B cell (primary cell): ENCODE measurements at regions not wholly inside any gene's neighbourhood (a gene's known extent, or its start where the extent isn't known, plus 50 kb on each side); places are given as distances from the start of the nearest gene placed in this dataset.
"Not testable (repeated sequence)": the region's sequence is repeated elsewhere in the genome, so short reads cannot be mapped to it uniquely, and the experiment has no call there.

Experiments
- ATAC-seq: fragments of 200-7000 bp; cut with Tn5 transposase; one replicate; pipeline ENCODE4 v1.10.0; 2021; ENCODE audit warnings: low read depth, mild to moderate bottlenecking, moderate number of reproducible peaks, moderate library complexity
- CTCF ChIA-PET: fragments of 350-600 bp; sonication (Branson Sonifier 250); formaldehyde crosslinking; loops from one replicate; lab custom pipeline; 2021; ENCODE audit warnings: antibody characterized with exemption, inconsistent platforms; lab: Charles Lee
- POLR2A ChIA-PET: fragments of 350-600 bp; sonication (Branson Sonifier 250); formaldehyde crosslinking; loops from one replicate; lab custom pipeline; 2021; ENCODE audit warnings: antibody characterized with exemption; lab: Charles Lee
- DNase-seq: peaks from one replicate; pipeline ENCODE4 v3.0.0; 2013
- H2AFZ ChIP-seq: 2 replicates; pipeline ENCODE4 v1.6.1; 2012; ENCODE audit warnings: mild to moderate bottlenecking, low read depth, low read length; ENCODE audit not compliant: insufficient read depth, poor library complexity, severe bottlenecking
- H3K27ac ChIP-seq, 2 donors: 1 replicate in 1 of 2; 2 replicates in 1 of 2; pipeline ENCODE4 v1.5.1; 2012 to 2013; ENCODE audit warnings: low read length in 2 of 2, mild to moderate bottlenecking in 2 of 2, moderate library complexity in 1 of 2
- H3K27me3 ChIP-seq, 4 experiments: fragments of 200-600 bp in 1 of 4; sonication (generic) in 1 of 4; replicated peaks in 1 of 4; 1 replicate in 2 of 4; 2 replicates in 2 of 4; pipeline versions ENCODE4 v1.6.1 to v1.7.0; 2013 to 2016; ENCODE audit warnings: low read length in 3 of 4, mild to moderate bottlenecking in 2 of 4, mixed read lengths in 1 of 4, moderate library complexity in 1 of 4; ENCODE audit not compliant: insufficient read depth in 4 of 4, control insufficient read depth in 3 of 4; ENCODE audit errors: control extremely low read depth in 1 of 4
- H3K36me3 ChIP-seq, 2 experiments: replicated peaks in 1 of 2; 1 replicate in 1 of 2; 2 replicates in 1 of 2; pipeline versions ENCODE4 v1.6.1 to v1.7.1; 2013; ENCODE audit warnings: low read length in 1 of 2; ENCODE audit not compliant: insufficient read depth in 2 of 2, control insufficient read depth in 1 of 2; ENCODE audit errors: control extremely low read depth in 1 of 2, extremely low read depth in 1 of 2
- H3K4me1 ChIP-seq, 2 donors: fragments of 200-600 bp in 1 of 2; sonication (generic) in 1 of 2; 1 replicate in 1 of 2; 2 replicates in 1 of 2; pipeline versions ENCODE4 v1.5.1 to v1.6.1; 2013 to 2017; ENCODE audit warnings: low read length in 2 of 2; ENCODE audit not compliant: control insufficient read depth in 2 of 2, insufficient read depth in 2 of 2
- H3K4me2 ChIP-seq: replicated peaks from 2 replicates; pipeline ENCODE3; 2012; ENCODE audit warnings: mild to moderate bottlenecking, low read depth, low read length; ENCODE audit not compliant: poor library complexity, severe bottlenecking
- H3K4me3 ChIP-seq, 5 experiments: fragments of 200-600 bp in 1 of 5; sonication (generic) in 1 of 5; 1 replicate in 3 of 5; 2 replicates in 2 of 5; pipeline versions ENCODE4 v1.5.1 to v1.7.0; 2011 to 2016; ENCODE audit warnings: low read length in 4 of 5, mild to moderate bottlenecking in 4 of 5, low read depth in 2 of 5, control low read depth in 1 of 5, moderate library complexity in 1 of 5; ENCODE audit not compliant: insufficient read depth in 1 of 5; ENCODE audit errors: control extremely low read depth in 1 of 5, extremely low read depth in 1 of 5
- H3K79me2 ChIP-seq: fragments of 200-600 bp; sonication (generic); one replicate; pipeline ENCODE4 v1.6.0; 2016; ENCODE audit warnings: low read length; ENCODE audit not compliant: control insufficient read depth, insufficient read depth
- H3K9ac ChIP-seq: fragments of 200-600 bp; sonication (generic); 2 replicates; pipeline ENCODE4 v1.6.1; 2017; ENCODE audit warnings: mild to moderate bottlenecking, low read length, moderate library complexity
- H3K9me3 ChIP-seq, 3 donors: one replicate each; pipeline versions ENCODE4 v1.6.1 to v1.7.1; 2013; ENCODE audit warnings: low read length in 2 of 3; ENCODE audit not compliant: control insufficient read depth in 2 of 3, insufficient read depth in 1 of 3; ENCODE audit errors: control extremely low read depth in 1 of 3
- H4K20me1 ChIP-seq: 2 replicates; pipeline ENCODE4 v1.6.0; 2012; ENCODE audit warnings: mild to moderate bottlenecking, low read length; ENCODE audit not compliant: insufficient read depth, control insufficient read depth, poor library complexity, severe bottlenecking
- H3K27ac Mint-ChIP-seq: one replicate; pipeline ENCODE4 v1.8.0; 2021; ENCODE audit warnings: mixed read lengths
- H3K27me3 Mint-ChIP-seq: one replicate; pipeline ENCODE4 v1.8.0; 2021; ENCODE audit warnings: mixed read lengths
- H3K4me1 Mint-ChIP-seq: one replicate; pipeline ENCODE4 v1.8.0; 2021; ENCODE audit warnings: mixed read lengths
- H3K4me3 Mint-ChIP-seq: one replicate; pipeline ENCODE4 v1.8.0; 2021; ENCODE audit warnings: mixed read lengths
- H3K9me3 Mint-ChIP-seq: one replicate; pipeline ENCODE4 v1.8.0; 2022; ENCODE audit warnings: mixed read lengths; ENCODE audit not compliant: insufficient read depth
- EZH2 ChIP-seq: IDR thresholded peaks from 2 replicates; pipeline ENCODE4 v1.6.1; 2012; ENCODE audit warnings: borderline replicate concordance, low read depth, mild to moderate bottlenecking, moderate library complexity, low read length; ENCODE audit not compliant: insufficient read depth, poor library complexity, severe bottlenecking
- WGBS: methylation state at CpG from one replicate; pipeline ENCODE4 v1.1.5; 2013; ENCODE audit warnings: missing lambda C conversion rate; ENCODE audit not compliant: insufficient coverage; 5-methylcytosine and 5-hydroxymethylcytosine counted together
- intact Hi-C: fragments of 100-400 bp; cut with micrococcal nuclease; formaldehyde crosslinking; loops from one replicate; pipeline ENCODE4 v1.10.0; 2022
- TF ChIP-seq, protein P1 (sequence below): fragments of 200-600 bp; IDR thresholded peaks from one replicate; pipeline ENCODE4 v1.8.0; 2022; ENCODE audit warnings: antibody characterized with exemption, mild to moderate bottlenecking

- 72% methylated on average over 2 of the region's 2 CpGs for WGBS
- no peak overlapping the region for H3K4me3 Mint-ChIP-seq
Measured at GRCh38 chr5:112555197-112555596, 136.1 kb upstream of the EPB41L4A start.

DNA sequence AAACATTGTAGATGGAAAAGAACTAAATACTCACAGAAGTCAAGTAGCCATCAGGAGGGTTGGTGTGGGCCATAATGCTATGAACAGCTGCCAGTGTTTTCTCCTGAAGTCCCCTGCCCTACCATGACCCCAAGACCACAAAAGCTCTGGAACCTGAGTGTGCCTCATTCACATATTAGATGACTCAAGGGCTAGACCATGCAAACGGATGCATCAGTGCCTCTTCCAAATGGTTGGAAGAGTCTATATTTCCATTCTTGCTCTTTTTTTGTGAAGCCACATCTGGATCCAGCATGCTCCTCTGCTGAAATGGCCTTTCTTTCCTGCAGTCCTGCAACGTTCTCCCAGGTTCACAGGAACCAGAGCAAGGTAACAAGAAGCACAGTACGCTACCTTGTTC, 136.6 kb upstream of the EPB41L4A start:
- no peak overlapping the region for H3K4me2 ChIP-seq
- ChIA-PET POLR2A (no interaction called here), CTCF (interaction anchor here (1.4 to 8.5 kb wide), 2 partner anchors 202 to 293 kb away, joined by 4 to 190 read pairs; no protein-coding TSS in a partner anchor)
- no peak for DNase-seq
- H3K36me3 ChIP-seq: no peaks in the 10 kb centered on the region
- Mint-ChIP-seq H3K4me1 (peaks cover 5% of the 10 kb centered on the region), H3K4me3 (no peak overlapping the region), H3K27ac (no peak overlapping the region), H3K9me3 (no peaks in the 10 kb centered on the region), H3K27me3 (peaks cover 2% of the 10 kb centered on the region)
- 50% methylated on average over 2 of the region's 3 CpGs for WGBS
- no peaks in the 10 kb centered on the region for H3K9me3 ChIP-seq
- no peak overlapping the region for H3K27ac ChIP-seq
- intact Hi-C loops: loop anchor here (10.0 kb wide), 1 partner anchor 779 kb away; no protein-coding TSS in a partner anchor
- no peak overlapping the region for H2AFZ ChIP-seq
- no peak overlapping the region for H3K9ac ChIP-seq
- no peaks in the 10 kb centered on the region for H3K79me2 ChIP-seq
- H3K4me1 ChIP-seq: peaks cover 0 to 6% of the 10 kb centered on the region in 2 donors
- no peak for TF ChIP-seq EZH2
- TF ChIP-seq, protein P1, sequence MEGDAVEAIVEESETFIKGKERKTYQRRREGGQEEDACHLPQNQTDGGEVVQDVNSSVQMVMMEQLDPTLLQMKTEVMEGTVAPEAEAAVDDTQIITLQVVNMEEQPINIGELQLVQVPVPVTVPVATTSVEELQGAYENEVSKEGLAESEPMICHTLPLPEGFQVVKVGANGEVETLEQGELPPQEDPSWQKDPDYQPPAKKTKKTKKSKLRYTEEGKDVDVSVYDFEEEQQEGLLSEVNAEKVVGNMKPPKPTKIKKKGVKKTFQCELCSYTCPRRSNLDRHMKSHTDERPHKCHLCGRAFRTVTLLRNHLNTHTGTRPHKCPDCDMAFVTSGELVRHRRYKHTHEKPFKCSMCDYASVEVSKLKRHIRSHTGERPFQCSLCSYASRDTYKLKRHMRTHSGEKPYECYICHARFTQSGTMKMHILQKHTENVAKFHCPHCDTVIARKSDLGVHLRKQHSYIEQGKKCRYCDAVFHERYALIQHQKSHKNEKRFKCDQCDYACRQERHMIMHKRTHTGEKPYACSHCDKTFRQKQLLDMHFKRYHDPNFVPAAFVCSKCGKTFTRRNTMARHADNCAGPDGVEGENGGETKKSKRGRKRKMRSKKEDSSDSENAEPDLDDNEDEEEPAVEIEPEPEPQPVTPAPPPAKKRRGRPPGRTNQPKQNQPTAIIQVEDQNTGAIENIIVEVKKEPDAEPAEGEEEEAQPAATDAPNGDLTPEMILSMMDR: no peak
- H3K27me3 ChIP-seq: no peaks in the 10 kb centered on the region
- no peaks in the 10 kb centered on the region for H4K20me1 ChIP-seq
- ATAC-seq: no peak
- H3K4me3 ChIP-seq: no peak overlapping the region

More at GRCh38 chr5:112555197-112555596, 136.1 kb upstream of the EPB41L4A start:
- ATAC-seq (no peak), DNase-seq (no peak)
- intact Hi-C loops: loop anchor here (10.0 kb wide), 1 partner anchor 780 kb away; no protein-coding TSS in a partner anchor
- H3K27me3 Mint-ChIP-seq: no peaks in the 10 kb centered on the region
- H4K20me1 ChIP-seq: no peaks in the 10 kb centered on the region
- ChIA-PET POLR2A (no interaction called here), CTCF (interaction anchor here (0.7 to 8.5 kb wide), 4 partner anchors 16 to 293 kb away, joined by 4 to 190 read pairs (median 25); no protein-coding TSS in a partner anchor)
- no peak overlapping the region for H3K9ac ChIP-seq
- H3K9me3 ChIP-seq: no peaks in the 10 kb centered on the region
- H3K4me1 ChIP-seq: peaks cover 0 to 6% of the 10 kb centered on the region in 2 donors
- no peak overlapping the region for H2AFZ ChIP-seq
- H3K4me1 Mint-ChIP-seq: peaks cover 5% of the 10 kb centered on the region
- no peak overlapping the region for H3K4me2 ChIP-seq
- H3K79me2 ChIP-seq: no peaks in the 10 kb centered on the region
- no peak overlapping the region for H3K4me3 ChIP-seq
- H3K27ac ChIP-seq: no peak overlapping the region
- no peaks in the 10 kb centered on the region for H3K27me3 ChIP-seq
- no peaks in the 10 kb centered on the region for H3K36me3 ChIP-seq
- no peaks in the 10 kb centered on the region for H3K9me3 Mint-ChIP-seq
- TF ChIP-seq, protein P1: no peak
- TF ChIP-seq EZH2: no peak
- no peak overlapping the region for H3K27ac Mint-ChIP-seq

- H3K27ac ChIP-seq, DNase-seq, H3K27me3 Mint-ChIP-seq, H3K36me3 ChIP-seq, H3K27ac Mint-ChIP-seq, H3K4me3 Mint-ChIP-seq, POLR2A ChIA-PET, H3K9me3 Mint-ChIP-seq, ATAC-seq, H4K20me1 ChIP-seq, H3K4me3 ChIP-seq, H3K79me2 ChIP-seq, H3K9ac ChIP-seq, H3K4me2 ChIP-seq, H3K4me1 ChIP-seq, H3K27me3 ChIP-seq, H2AFZ ChIP-seq, H3K4me1 Mint-ChIP-seq: not testable (repeated sequence)
- WGBS: no CpG with 5 or more reads among the region's 2 CpGs
- CTCF ChIA-PET: interaction anchor here (0.9 to 1.0 kb wide), 2 partner anchors 8 to 289 kb away, joined by 3 to 5 read pairs; no protein-coding TSS in a partner anchor
- peaks cover 0 to 18% (median 14%) of the 10 kb centered on the region in 3 donors for H3K9me3 ChIP-seq
- intact Hi-C loops: loop anchor here (10.0 kb wide), 1 partner anchor 775 kb away; no protein-coding TSS in a partner anchor
Measured at GRCh38 chr5:112559501-112559900, 140.4 kb upstream of the EPB41L4A start.
